Neuron (in vitro differentiated cells): ENCODE measurements at regions not wholly inside any gene's neighbourhood (a gene's known extent, or its start where the extent isn't known, plus 50 kb on each side); places are given as distances from the start of the nearest gene placed in this dataset.

Experiments
- H2AFZ ChIP-seq: one replicate; pipeline ENCODE4 v1.6.1; 2013; ENCODE audit warnings: low read depth, mild to moderate bottlenecking, inconsistent platforms, low read length, moderate library complexity
- H3K27me3 ChIP-seq: one replicate; pipeline ENCODE4 v1.6.1; 2013; ENCODE audit warnings: low read length; ENCODE audit not compliant: insufficient read depth
- H3K36me3 ChIP-seq: one replicate; pipeline ENCODE4 v1.6.1; 2013; ENCODE audit warnings: low read length; ENCODE audit not compliant: insufficient read depth
- H3K4me1 ChIP-seq: one replicate; pipeline ENCODE4 v1.6.1; 2013; ENCODE audit warnings: low read length; ENCODE audit not compliant: insufficient read depth
- H3K4me3 ChIP-seq: 2 replicates; pipeline ENCODE4 v1.5.1; 2013; ENCODE audit warnings: mild to moderate bottlenecking, low read length, moderate library complexity
- H3K9me3 ChIP-seq: one replicate; pipeline ENCODE4 v1.6.1; 2013; ENCODE audit warnings: low read length

DNA sequence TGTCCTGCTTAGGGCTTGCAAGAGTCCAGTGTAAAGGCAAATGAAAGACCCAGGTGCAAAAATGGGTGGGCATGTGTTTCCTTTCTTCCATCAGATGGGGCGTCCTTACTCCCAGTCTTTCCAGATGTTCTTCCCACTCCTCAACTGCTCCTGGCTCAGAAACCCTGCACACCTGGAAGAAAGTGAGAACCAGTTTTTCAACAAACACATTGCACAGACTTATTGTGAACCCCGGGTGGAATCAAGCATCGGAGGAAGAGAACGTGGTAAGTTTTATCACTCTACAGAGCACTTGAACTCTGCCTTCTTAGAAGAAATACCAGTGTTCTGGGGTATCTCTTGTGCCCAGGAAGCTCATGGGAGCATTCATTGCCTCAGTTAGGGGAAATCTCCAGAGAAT is 93.3 kb downstream of the TMX1 start:
- Histone ChIP-seq H3K4me1 (peaks cover 7% of the 10 kb centered on the region), H3K27me3 (no peaks in the 10 kb centered on the region), H3K36me3 (no peaks in the 10 kb centered on the region), H2AFZ (no peak overlapping the region), H3K9me3 (no peaks in the 10 kb centered on the region), H3K4me3 (no peak overlapping the region)

DNA sequence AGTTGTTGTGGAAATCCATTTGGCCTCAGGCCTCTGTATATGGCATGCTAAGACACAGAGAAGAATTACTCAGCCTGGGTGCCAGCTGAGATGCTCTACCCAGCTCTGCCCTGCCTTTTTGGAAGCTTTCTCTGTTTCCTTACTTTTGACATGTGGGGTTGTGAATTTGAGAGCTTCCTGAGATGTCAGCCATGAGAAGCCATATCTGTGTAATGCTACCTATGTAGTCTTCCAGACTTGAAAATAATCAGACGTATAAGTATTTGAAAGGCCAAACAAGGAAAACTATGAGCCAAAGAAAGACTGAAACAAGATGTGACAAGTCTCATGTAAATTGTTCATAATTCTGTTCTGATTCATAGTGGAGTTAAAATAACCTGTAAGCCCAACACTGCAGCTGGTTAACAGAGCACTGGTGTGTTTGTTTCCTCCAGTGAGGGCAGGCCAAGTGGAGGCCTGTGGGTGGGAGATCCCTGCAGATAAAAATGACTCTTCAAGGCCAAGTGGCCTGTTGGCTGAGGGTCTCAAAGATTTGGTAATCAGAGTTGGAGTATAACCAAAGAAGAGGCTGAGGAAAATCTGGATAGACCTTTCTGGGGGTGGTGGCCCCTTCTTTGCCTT is 94.0 kb downstream of the TMX1 start:
- Histone ChIP-seq H3K9me3 (no peaks in the 10 kb centered on the region), H3K4me3 (no peak overlapping the region), H3K27me3 (no peaks in the 10 kb centered on the region), H3K4me1 (peaks cover 7% of the 10 kb centered on the region), H3K36me3 (no peaks in the 10 kb centered on the region), H2AFZ (no peak overlapping the region)

DNA sequence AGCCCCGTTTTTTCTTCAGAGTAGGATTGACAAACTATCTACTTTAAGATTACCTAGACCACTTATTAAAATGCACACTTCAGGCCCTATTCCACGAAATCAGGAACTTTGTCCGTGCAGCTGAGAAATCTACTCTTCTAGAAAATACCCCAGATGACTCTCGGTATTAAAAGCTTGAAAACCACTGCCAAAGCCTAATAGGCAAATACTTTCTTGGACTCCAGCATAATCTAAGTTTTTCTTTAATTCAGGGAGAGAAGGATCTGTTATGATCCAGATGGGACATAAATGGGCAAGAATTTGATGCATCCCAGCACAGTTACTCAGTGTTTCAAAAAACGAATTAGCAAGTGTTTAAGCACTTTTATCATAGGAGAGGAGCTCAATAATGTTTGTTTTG is 94.5 kb downstream of the TMX1 start:
- H3K4me3 ChIP-seq = no peak overlapping the region
- H3K4me1 ChIP-seq = peaks cover 7% of the 10 kb centered on the region
- no peaks in the 10 kb centered on the region for H3K36me3 ChIP-seq
- H3K27me3 ChIP-seq = no peaks in the 10 kb centered on the region
- H3K9me3 ChIP-seq = no peaks in the 10 kb centered on the region
- H2AFZ ChIP-seq = no peak overlapping the region

DNA sequence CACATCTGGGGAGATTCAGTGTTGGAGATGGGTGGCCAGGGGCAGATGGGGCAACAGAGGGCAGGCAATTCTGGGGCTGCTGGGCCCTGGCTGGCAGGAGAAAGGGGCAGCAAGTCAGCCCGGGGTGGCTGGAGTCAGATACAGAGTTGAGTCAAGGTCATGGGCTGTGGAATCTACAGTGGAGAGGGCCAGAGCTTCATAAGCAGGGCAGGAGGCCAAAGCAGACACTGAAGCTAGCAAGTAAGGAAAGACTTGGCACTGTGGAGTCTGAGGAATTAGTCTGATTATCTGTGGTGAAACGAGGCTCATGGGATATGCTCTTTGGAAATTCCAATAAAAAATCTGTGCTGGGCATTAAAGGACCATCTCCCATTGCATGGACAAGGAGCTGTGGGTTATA is 95.5 kb downstream of the TMX1 start:
- no peaks in the 10 kb centered on the region for H3K9me3 ChIP-seq
- H3K4me3 ChIP-seq = no peak overlapping the region
- H3K36me3 ChIP-seq = no peaks in the 10 kb centered on the region
- H3K4me1 ChIP-seq = peaks cover 7% of the 10 kb centered on the region
- H3K27me3 ChIP-seq = no peaks in the 10 kb centered on the region
- H2AFZ ChIP-seq = no peak overlapping the region

DNA sequence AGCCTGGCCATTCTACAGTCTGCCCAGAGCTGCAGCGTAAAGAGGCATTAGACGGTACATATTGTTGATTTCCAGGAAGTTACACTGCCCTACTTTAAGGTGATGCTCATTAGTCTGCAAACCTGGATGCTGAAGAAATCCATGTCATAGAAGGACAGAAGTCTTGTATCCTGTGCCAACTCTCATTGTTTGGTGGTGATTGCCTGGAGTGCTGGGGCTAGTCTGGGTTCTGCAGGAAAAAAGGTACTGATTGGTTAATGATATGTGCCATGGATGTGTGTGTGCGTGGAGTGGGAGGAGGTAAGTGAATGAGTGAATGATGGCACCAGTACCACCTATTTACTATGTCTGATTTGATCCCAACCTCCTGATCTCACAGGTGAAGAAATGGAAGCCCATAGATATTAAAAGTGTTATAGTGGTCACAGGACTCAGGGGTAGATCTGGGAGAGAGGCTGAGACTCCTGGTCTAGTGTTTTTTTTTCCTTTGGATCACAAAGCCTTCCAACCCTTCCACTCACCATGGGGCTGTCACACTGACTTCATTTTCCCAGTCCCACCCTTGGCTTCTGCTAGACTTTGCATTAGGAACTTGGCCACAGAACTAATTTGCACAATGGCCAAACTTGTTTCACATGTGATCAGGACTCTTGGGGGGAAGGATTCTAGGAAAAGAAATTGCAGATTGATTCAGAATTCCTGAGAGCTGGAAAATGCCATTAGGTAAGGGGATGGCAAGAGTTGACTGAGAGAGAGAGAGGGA is 96.1 kb downstream of the TMX1 start:
- no peaks in the 10 kb centered on the region for H3K9me3 ChIP-seq
- H3K27me3 ChIP-seq = no peaks in the 10 kb centered on the region
- H3K36me3 ChIP-seq = no peaks in the 10 kb centered on the region
- H3K4me3 ChIP-seq = no peak overlapping the region
- peaks cover 7% of the 10 kb centered on the region for H3K4me1 ChIP-seq
- no peak overlapping the region for H2AFZ ChIP-seq

DNA sequence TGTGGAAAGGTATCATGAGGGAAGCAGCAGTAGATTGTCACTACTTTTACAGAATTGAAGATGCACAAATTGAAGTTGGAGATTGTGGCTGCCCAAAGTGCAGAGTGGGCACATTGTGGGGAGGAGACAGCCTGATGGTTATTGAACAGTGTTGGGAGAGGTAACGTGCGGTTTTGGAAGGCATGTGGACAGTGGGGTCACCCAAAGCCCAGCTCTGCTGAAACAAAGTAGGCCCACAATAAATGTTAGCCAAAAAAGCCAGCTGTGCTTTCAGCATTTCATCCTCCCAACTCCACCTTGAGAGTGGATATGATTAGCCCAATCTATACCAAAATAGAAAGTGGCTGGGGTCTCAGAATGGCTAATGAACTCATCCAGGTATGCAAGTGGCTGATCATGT is 96.7 kb downstream of the TMX1 start:
- H3K4me3 ChIP-seq = no peak overlapping the region
- H3K9me3 ChIP-seq = no peaks in the 10 kb centered on the region
- H2AFZ ChIP-seq = no peak overlapping the region
- H3K36me3 ChIP-seq = no peaks in the 10 kb centered on the region
- H3K4me1 ChIP-seq = peaks cover 3% of the 10 kb centered on the region
- no peaks in the 10 kb centered on the region for H3K27me3 ChIP-seq

DNA sequence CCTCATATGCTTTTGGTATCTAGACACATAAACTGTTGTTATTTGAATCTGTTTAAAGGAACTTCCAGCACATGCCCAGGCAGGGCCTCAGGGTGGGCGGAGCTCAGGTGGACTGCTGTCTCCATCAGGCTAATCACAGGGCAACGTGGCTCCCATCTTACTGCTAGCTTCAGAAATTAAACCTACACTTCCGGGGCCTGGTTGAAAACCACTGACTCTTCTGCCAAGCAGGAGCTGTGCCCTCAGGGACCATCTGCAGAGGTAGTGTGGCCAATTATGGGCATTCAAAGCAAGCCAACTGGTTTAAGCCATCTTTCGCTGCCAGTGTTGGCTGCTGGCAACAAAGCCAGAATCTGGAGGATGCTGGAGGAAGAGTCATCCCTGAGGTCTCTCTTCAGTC is 97.5 kb downstream of the TMX1 start:
- H3K27me3 ChIP-seq = no peaks in the 10 kb centered on the region
- H3K9me3 ChIP-seq = no peaks in the 10 kb centered on the region
- H3K4me1 ChIP-seq = no peaks in the 10 kb centered on the region
- H3K36me3 ChIP-seq = no peaks in the 10 kb centered on the region
- H2AFZ ChIP-seq = no peak overlapping the region
- no peak overlapping the region for H3K4me3 ChIP-seq

DNA sequence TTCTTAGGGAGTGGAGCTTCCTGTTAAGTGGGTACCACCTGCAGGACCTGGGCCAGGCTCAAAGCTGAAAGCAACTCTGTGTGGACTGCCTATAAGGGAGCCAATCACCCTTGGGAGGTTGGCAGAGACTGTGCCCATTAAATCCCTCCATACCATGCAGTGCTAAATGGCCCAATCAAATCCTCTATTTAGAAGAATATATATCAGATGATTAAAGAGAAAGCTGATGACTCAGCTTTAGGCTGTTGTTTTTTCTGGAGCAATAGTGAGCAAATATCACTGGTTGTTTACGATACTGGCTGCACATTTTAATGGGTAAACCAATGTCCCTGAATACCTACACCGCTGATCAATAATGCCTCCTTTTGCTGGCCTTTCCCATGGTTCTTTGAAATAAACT is 101.3 kb downstream of the TMX1 start:
- Histone ChIP-seq H3K9me3 (no peaks in the 10 kb centered on the region), H3K36me3 (no peaks in the 10 kb centered on the region), H3K4me1 (no peaks in the 10 kb centered on the region)

DNA sequence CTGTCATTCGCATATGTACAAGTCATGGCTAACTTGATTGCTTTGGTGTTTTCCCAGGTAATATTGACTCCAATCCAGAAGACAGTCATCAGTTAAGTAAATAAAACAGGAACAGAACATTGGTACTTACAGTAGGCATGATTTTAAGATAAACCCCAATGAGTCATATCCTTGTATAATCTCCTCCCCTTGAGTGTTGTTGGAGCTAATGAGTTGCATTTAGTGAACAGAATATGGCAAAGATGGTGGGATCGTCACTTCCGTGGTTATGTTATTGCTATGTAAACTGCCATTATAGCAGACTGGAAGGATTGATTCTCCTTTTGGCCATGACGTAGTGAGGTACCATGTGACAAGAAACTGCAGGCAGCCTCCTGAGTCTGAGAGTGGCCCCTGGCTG is 102.2 kb downstream of the TMX1 start:
- no peak overlapping the region for H2AFZ ChIP-seq

More for the DNA sequence above, 101.3 kb downstream of the TMX1 start:
- H3K27me3 ChIP-seq = no peaks in the 10 kb centered on the region
- H2AFZ ChIP-seq = no peak overlapping the region
- H3K4me3 ChIP-seq = no peak overlapping the region

DNA sequence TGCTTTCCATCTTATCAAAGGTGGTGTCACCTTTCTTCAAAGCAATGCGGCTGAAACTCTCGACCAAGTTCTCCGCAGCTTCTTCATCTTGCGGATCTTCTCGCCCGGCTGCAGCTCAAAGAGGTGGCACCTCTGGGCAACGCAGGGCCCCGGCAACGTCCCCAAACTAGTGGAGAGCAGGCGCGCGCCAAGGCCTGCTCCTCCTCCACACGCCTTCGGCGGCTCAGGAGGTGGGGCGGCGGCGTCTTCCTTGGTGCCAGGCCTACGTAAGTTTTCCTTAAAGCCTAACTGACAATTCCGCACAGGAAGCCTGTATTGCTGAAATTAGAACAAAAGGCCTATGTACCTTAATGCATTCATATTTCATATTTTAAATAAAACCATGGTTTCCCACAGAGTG is 112.0 kb downstream of the TMX1 start:
- no peaks in the 10 kb centered on the region for H3K4me1 ChIP-seq
- no peak overlapping the region for H3K4me3 ChIP-seq
- peaks cover 2% of the 10 kb centered on the region for H3K9me3 ChIP-seq
- H3K27me3 ChIP-seq = peaks cover 3% of the 10 kb centered on the region
- no peak overlapping the region for H2AFZ ChIP-seq
- no peaks in the 10 kb centered on the region for H3K36me3 ChIP-seq

More for the DNA sequence above, 102.2 kb downstream of the TMX1 start:
- Histone ChIP-seq H3K4me1 (no peaks in the 10 kb centered on the region), H3K4me3 (no peak overlapping the region), H3K9me3 (peaks cover 6% of the 10 kb centered on the region), H3K27me3 (no peaks in the 10 kb centered on the region), H3K36me3 (no peaks in the 10 kb centered on the region)

DNA sequence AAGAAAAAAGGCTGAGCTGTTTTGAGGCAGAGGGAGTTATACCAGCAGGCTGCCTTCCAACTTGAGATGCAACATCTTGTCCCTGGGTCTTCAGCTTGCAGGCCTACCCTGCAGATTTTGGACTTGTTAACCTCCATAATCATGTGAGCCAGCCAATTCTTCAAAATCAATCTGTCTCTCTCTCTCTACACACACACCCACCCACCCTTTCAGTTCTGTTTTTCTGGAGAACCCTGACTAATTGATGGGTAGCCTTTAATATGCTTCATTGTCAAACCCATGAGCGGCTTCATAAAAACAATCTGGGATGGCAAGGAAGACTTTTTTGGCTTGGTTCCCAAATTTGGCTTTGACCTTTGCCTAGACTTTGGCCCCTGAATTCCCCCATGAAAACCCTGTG is 113.9 kb downstream of the TMX1 start:
- Histone ChIP-seq H2AFZ (no peak overlapping the region), H3K4me3 (no peak overlapping the region), H3K36me3 (no peaks in the 10 kb centered on the region), H3K27me3 (peaks cover 3% of the 10 kb centered on the region), H3K4me1 (peaks cover 4% of the 10 kb centered on the region), H3K9me3 (no peaks in the 10 kb centered on the region)

DNA sequence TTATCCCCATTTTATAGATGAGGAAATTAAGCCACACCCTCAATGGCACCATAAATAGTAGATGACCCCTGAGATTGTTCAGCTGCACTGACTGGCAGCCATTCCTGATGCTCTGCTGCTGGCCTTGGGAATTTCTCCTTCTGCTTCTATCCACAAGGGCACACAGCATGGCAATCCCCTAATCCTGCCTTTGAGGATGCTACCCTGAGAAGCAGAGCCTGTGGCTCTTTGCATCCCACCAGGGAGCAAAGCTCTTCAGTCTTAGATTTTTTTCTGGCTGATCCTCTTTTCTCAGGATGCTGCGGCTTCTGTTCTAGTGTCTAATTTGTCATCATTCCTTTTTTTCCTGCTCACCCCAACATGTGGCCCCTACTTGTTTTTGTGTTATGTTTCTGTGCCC is 114.8 kb downstream of the TMX1 start:
- peaks cover 3% of the 10 kb centered on the region for H3K27me3 ChIP-seq
- H3K4me3 ChIP-seq = no peak overlapping the region
- peaks cover 4% of the 10 kb centered on the region for H3K4me1 ChIP-seq
- no peaks in the 10 kb centered on the region for H3K36me3 ChIP-seq
- H2AFZ ChIP-seq = no peak overlapping the region
- H3K9me3 ChIP-seq = no peaks in the 10 kb centered on the region

DNA sequence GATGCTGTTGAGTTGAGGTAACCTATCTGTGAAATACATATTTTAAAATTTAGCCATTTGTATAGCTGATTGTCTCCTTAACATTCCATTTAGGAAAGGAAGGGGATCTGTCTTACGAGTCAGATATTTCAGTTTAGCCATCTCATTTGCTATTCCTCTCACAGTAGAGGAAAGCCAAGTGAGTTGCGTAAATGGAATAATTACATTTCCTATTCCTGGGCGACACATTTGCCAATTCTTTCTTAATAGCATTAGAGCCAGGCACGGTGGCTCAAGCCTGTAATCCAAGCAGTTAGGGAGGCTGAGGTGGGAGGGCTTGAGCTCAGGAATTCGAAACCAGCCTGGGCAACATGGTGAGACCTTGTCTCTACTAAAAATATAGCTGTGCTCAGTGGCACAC is 116.3 kb downstream of the TMX1 start:
- Histone ChIP-seq H2AFZ (no peak overlapping the region), H3K4me3 (no peak overlapping the region), H3K36me3 (no peaks in the 10 kb centered on the region), H3K4me1 (peaks cover 4% of the 10 kb centered on the region), H3K27me3 (no peaks in the 10 kb centered on the region), H3K9me3 (no peaks in the 10 kb centered on the region)

DNA sequence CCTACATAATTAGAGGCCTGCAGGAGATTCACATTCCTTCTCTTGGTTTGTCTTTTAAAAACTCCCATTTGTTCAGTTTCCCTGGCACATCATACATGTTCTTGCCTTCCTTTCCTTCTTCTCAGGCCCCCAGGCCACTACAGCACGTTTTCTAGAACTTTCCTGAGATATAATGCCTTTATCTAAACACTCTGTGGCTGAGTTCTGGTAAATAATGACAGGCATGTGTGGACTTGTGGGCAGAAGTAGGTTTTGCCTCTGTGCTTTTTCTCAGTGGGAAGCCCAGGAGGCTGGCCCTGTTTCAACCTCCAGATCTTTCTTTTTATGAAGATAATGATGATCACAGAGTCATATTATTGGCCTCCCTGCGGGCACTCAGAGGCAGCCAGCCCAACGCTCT is 117.2 kb downstream of the TMX1 start:
- Histone ChIP-seq H3K4me1 (peaks cover 4% of the 10 kb centered on the region), H2AFZ (no peak overlapping the region), H3K36me3 (no peaks in the 10 kb centered on the region), H3K27me3 (no peaks in the 10 kb centered on the region), H3K4me3 (no peak overlapping the region), H3K9me3 (no peaks in the 10 kb centered on the region)
